ENCODE measurements at regions not wholly inside any gene's neighbourhood (a gene's known extent, or its start where the extent isn't known, plus 50 kb on each side); places are given as distances from the start of the nearest gene placed in this dataset.

- TF ChIP-seq CTCF (IDR thresholded peaks at IDR 0.05; ENCODE audit: insufficient read depth in 1 of 2, low read depth in 1 of 2, low read length in 1 of 2, severe bottlenecking in 1 of 2, unreplicated experiment in 1 of 2), result no peak
- Histone ChIP-seq H3K9me3 (no peaks in the 10 kb centered on the region), H3K36me3 (ENCODE audit: control insufficient read depth, insufficient read depth, low read length) (no peaks in the 10 kb centered on the region), H3K4me1 (no peaks in the 10 kb centered on the region), H3K4me3 (ENCODE audit: low read depth, low read length) (no peak overlapping the region), H3K27me3 (replicated peaks; ENCODE audit: control insufficient read depth, insufficient read depth, low read length) (no peaks in the 10 kb centered on the region)
- POLR2A ChIA-PET, result no interaction called here
- Mint-ChIP-seq H3K4me1 (ENCODE audit: low read depth, unreplicated experiment) (peaks cover 26% of the 10 kb centered on the region), H3K27me3 (ENCODE audit: insufficient read depth, unreplicated experiment) (peaks cover 2% of the 10 kb centered on the region), H3K27ac (ENCODE audit: unreplicated experiment) (no peak overlapping the region), H3K9me3 (ENCODE audit: unreplicated experiment) (no peaks in the 10 kb centered on the region), H3K4me3 (ENCODE audit: unreplicated experiment) (no peak overlapping the region), H3K36me3 (ENCODE audit: insufficient read depth, unreplicated experiment) (no peaks in the 10 kb centered on the region)
- intact Hi-C loops (cut with micrococcal nuclease; ENCODE audit: unreplicated experiment), result no loop called here
- DNase-seq, result no peak
- CTCF ChIA-PET, result interaction anchor here (0.7 to 1.4 kb wide), 2 partner anchors 162 to 216 kb away, joined by 3 to 4 read pairs; no protein-coding TSS in a partner anchor
- no TSS peak for BruUV-seq (replicated peaks)
Observed at GRCh38 chr5:142387024-142387682, 62.3 kb upstream of the SPRY4 start.

GRCh38 chr5:142386137-142387023 lies 61.6 kb upstream of the SPRY4 start:
- no peaks in the 10 kb centered on the region for H3K9me3 Mint-ChIP-seq (ENCODE audit: unreplicated experiment)
- BruUV-seq (replicated peaks), result no TSS peak
- no peaks in the 10 kb centered on the region for H3K36me3 ChIP-seq (ENCODE audit: control insufficient read depth, insufficient read depth, low read length)
- peaks cover 26% of the 10 kb centered on the region for H3K4me1 Mint-ChIP-seq (ENCODE audit: low read depth, unreplicated experiment)
- no peaks in the 10 kb centered on the region for H3K36me3 Mint-ChIP-seq (ENCODE audit: insufficient read depth, unreplicated experiment)
- no peaks in the 10 kb centered on the region for H3K27me3 Mint-ChIP-seq (ENCODE audit: insufficient read depth, unreplicated experiment)
- ChIA-PET POLR2A (no interaction called here), CTCF (interaction anchor here (0.7 to 1.4 kb wide), 2 partner anchors 162 to 217 kb away, joined by 3 to 4 read pairs; no protein-coding TSS in a partner anchor)
- H3K4me1 ChIP-seq, result no peaks in the 10 kb centered on the region
- no peak overlapping the region for H3K4me3 ChIP-seq (ENCODE audit: low read depth, low read length)
- H3K27ac Mint-ChIP-seq (ENCODE audit: unreplicated experiment), result no peak overlapping the region
- no peak for DNase-seq
- TF ChIP-seq CTCF (IDR thresholded peaks at IDR 0.05; ENCODE audit: insufficient read depth in 1 of 2, low read depth in 1 of 2, low read length in 1 of 2, severe bottlenecking in 1 of 2, unreplicated experiment in 1 of 2), result no peak
- no peaks in the 10 kb centered on the region for H3K9me3 ChIP-seq
- intact Hi-C loops (cut with micrococcal nuclease; ENCODE audit: unreplicated experiment), result no loop called here
- H3K4me3 Mint-ChIP-seq (ENCODE audit: unreplicated experiment), result no peak overlapping the region
- H3K27me3 ChIP-seq (replicated peaks; ENCODE audit: control insufficient read depth, insufficient read depth, low read length), result no peaks in the 10 kb centered on the region

- no peaks in the 10 kb centered on the region for H3K4me1 ChIP-seq
- no peak for TF ChIP-seq CTCF (IDR thresholded peaks at IDR 0.05; ENCODE audit: insufficient read depth in 1 of 2, low read depth in 1 of 2, low read length in 1 of 2, severe bottlenecking in 1 of 2, unreplicated experiment in 1 of 2)
- intact Hi-C loops (cut with micrococcal nuclease; ENCODE audit: unreplicated experiment), result no loop called here
Observed at GRCh38 chr5:142385194-142385593, 60.4 kb upstream of the SPRY4 start.

More at GRCh38 chr5:142385194-142385593, 60.4 kb upstream of the SPRY4 start:
- CTCF ChIA-PET, result no interaction called here
- no peak overlapping the region for H3K4me3 Mint-ChIP-seq (ENCODE audit: unreplicated experiment)
- H3K9me3 Mint-ChIP-seq (ENCODE audit: unreplicated experiment), result no peaks in the 10 kb centered on the region
- Histone ChIP-seq H3K9me3 (no peaks in the 10 kb centered on the region), H3K36me3 (ENCODE audit: control insufficient read depth, insufficient read depth, low read length) (no peaks in the 10 kb centered on the region), H3K4me3 (ENCODE audit: low read depth, low read length) (no peak overlapping the region), H3K27me3 (replicated peaks; ENCODE audit: control insufficient read depth, insufficient read depth, low read length) (no peaks in the 10 kb centered on the region)
- no peaks in the 10 kb centered on the region for H3K27me3 Mint-ChIP-seq (ENCODE audit: insufficient read depth, unreplicated experiment)
- BruUV-seq (replicated peaks), result no TSS peak
- DNase-seq, result no peak
- POLR2A ChIA-PET, result no interaction called here
- H3K36me3 Mint-ChIP-seq (ENCODE audit: insufficient read depth, unreplicated experiment), result no peaks in the 10 kb centered on the region
- no peak overlapping the region for H3K27ac Mint-ChIP-seq (ENCODE audit: unreplicated experiment)
- H3K4me1 Mint-ChIP-seq (ENCODE audit: low read depth, unreplicated experiment), result peaks cover 26% of the 10 kb centered on the region
